NCI-H345 treated with DMSO at 0.1 percent for 48 hours (cell line): ENCODE measurements at regions not wholly inside any gene's neighbourhood (a gene's known extent, or its start where the extent isn't known, plus 50 kb on each side); places are given as distances from the start of the nearest gene placed in this dataset.

Experiments
- DNase-seq: peaks from one replicate; lab custom pipeline; 2025; ENCODE audit not compliant: unreplicated experiment; lab: John Stamatoyannopoulos, UW

GRCh38 chr2:174668075-174668474 is 70.5 kb upstream of the WIPF1 start:
- DNase-seq: no peak

- no peak for DNase-seq
Observed at GRCh38 chr2:174667250-174667860, 69.8 kb upstream of the WIPF1 start.

GRCh38 chr2:174666845-174667244 is 69.2 kb upstream of the WIPF1 start:
- DNase-seq: no peak

- DNase-seq: no peak
Observed at GRCh38 chr2:174666312-174666711, 68.7 kb upstream of the WIPF1 start.

- DNase-seq: no peak
Observed at GRCh38 chr2:174664084-174664759, 66.6 kb upstream of the WIPF1 start.

- no peak for DNase-seq
Observed at GRCh38 chr2:174663550-174663949, 65.9 kb upstream of the WIPF1 start.

- no peak for DNase-seq
Observed at GRCh38 chr2:174662859-174663258, 65.3 kb upstream of the WIPF1 start.

- no peak for DNase-seq
Observed at GRCh38 chr2:174662459-174662858, 64.9 kb upstream of the WIPF1 start.

GRCh38 chr2:174660984-174661675 is 63.5 kb upstream of the WIPF1 start:
- no peak for DNase-seq

GRCh38 chr2:174659069-174659900 is 61.7 kb upstream of the WIPF1 start:
- no peak for DNase-seq

- DNase-seq: no peak
Observed at GRCh38 chr2:174656676-174657176, 59.1 kb upstream of the WIPF1 start.

GRCh38 chr2:174656035-174656434 is 58.4 kb upstream of the WIPF1 start:
- DNase-seq: no peak

GRCh38 chr2:174654419-174654941 is 56.9 kb upstream of the WIPF1 start:
- no peak for DNase-seq

GRCh38 chr2:174648896-174649295 is 51.3 kb upstream of the WIPF1 start:
- DNase-seq: no peak
